ENCODE measurements at regions not wholly inside any gene's neighbourhood (a gene's known extent, or its start where the extent isn't known, plus 50 kb on each side); places are given as distances from the start of the nearest gene placed in this dataset.

DNA sequence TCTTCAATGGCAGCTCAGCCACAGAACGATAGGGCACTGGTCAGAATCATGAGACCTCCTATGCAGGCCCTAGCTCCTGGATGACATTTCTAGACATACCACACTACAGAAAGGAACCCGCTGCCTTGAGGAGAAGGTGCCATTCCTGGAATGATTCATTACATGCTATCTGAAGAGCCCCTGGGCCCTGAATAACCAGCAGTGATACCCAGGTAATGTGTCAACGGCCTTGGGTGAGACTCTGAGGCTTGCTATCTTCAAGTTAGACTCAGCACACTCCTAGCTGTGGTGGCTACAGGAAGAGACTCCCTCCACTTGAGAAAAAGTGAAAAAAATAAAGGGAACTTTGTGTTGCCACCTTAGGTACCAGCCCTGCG lies 161.2 kb upstream of the GRIA4 start:
- H3K27me3 ChIP-seq (ENCODE audit: insufficient read depth, low read depth, low read length): no peaks in the 10 kb centered on the region
- no peak overlapping the region for H3K27ac ChIP-seq (ENCODE audit: low read length)
- no peak overlapping the region for H3K4me3 ChIP-seq (ENCODE audit: low read length)
- peaks cover 10% of the 10 kb centered on the region for H3K9me3 ChIP-seq (ENCODE audit: low read length)
- no peaks in the 10 kb centered on the region for H3K36me3 ChIP-seq (ENCODE audit: insufficient read depth, low read length)
- no peaks in the 10 kb centered on the region for H4K20me1 ChIP-seq (ENCODE audit: insufficient read depth)
- H3K4me2 ChIP-seq (ENCODE audit: low read length): no peak overlapping the region
- no peak overlapping the region for H2AFZ ChIP-seq (ENCODE audit: low read depth, low read length)
- H3K9me2 ChIP-seq (ENCODE audit: insufficient read depth, low read length): no peaks in the 10 kb centered on the region
- TF ChIP-seq SMC3 (conservative IDR thresholded peaks at IDR 0.05; ENCODE audit: poor library complexity) (no peak), RAD21 (conservative IDR thresholded peaks at IDR 0.05) (no peak)
- no peak overlapping the region for H3K9ac ChIP-seq (ENCODE audit: low read length)
- no peaks in the 10 kb centered on the region for H3K79me2 ChIP-seq (replicated peaks; ENCODE audit: insufficient read depth, low read length)
- H3F3A ChIP-seq (ENCODE audit: insufficient read depth, low read length, poor library complexity, severe bottlenecking): no peaks in the 10 kb centered on the region

GRCh38 chr11:105447936-105448702 lies 161.8 kb upstream of the GRIA4 start:
- H4K20me1 ChIP-seq (ENCODE audit: insufficient read depth): no peaks in the 10 kb centered on the region
- peak; percentile 17 for TF ChIP-seq POLR2AphosphoS5 (IDR thresholded peaks at IDR 0.05)
- TF ChIP-seq, protein P1, sequence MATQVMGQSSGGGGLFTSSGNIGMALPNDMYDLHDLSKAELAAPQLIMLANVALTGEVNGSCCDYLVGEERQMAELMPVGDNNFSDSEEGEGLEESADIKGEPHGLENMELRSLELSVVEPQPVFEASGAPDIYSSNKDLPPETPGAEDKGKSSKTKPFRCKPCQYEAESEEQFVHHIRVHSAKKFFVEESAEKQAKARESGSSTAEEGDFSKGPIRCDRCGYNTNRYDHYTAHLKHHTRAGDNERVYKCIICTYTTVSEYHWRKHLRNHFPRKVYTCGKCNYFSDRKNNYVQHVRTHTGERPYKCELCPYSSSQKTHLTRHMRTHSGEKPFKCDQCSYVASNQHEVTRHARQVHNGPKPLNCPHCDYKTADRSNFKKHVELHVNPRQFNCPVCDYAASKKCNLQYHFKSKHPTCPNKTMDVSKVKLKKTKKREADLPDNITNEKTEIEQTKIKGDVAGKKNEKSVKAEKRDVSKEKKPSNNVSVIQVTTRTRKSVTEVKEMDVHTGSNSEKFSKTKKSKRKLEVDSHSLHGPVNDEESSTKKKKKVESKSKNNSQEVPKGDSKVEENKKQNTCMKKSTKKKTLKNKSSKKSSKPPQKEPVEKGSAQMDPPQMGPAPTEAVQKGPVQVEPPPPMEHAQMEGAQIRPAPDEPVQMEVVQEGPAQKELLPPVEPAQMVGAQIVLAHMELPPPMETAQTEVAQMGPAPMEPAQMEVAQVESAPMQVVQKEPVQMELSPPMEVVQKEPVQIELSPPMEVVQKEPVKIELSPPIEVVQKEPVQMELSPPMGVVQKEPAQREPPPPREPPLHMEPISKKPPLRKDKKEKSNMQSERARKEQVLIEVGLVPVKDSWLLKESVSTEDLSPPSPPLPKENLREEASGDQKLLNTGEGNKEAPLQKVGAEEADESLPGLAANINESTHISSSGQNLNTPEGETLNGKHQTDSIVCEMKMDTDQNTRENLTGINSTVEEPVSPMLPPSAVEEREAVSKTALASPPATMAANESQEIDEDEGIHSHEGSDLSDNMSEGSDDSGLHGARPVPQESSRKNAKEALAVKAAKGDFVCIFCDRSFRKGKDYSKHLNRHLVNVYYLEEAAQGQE (IDR thresholded peaks at IDR 0.05; ENCODE audit: borderline replicate concordance): no peak
- H3K4me3 ChIP-seq (ENCODE audit: low read length): no peak overlapping the region
- no peak overlapping the region for H3K9ac ChIP-seq (ENCODE audit: low read length)
- peaks cover 10% of the 10 kb centered on the region for H3K9me3 ChIP-seq (ENCODE audit: low read length)
- no peaks in the 10 kb centered on the region for H3K36me3 ChIP-seq (ENCODE audit: insufficient read depth, low read length)
- H3K27ac ChIP-seq (ENCODE audit: low read length): no peak overlapping the region
- no peak overlapping the region for H3K4me2 ChIP-seq (ENCODE audit: low read length)
- H3F3A ChIP-seq (ENCODE audit: insufficient read depth, low read length, poor library complexity, severe bottlenecking): no peaks in the 10 kb centered on the region
- no peaks in the 10 kb centered on the region for H3K9me2 ChIP-seq (ENCODE audit: insufficient read depth, low read length)
- H3K79me2 ChIP-seq (replicated peaks; ENCODE audit: insufficient read depth, low read length): no peaks in the 10 kb centered on the region
- H2AFZ ChIP-seq (ENCODE audit: low read depth, low read length): no peak overlapping the region
- H3K27me3 ChIP-seq (ENCODE audit: insufficient read depth, low read depth, low read length): no peaks in the 10 kb centered on the region

DNA sequence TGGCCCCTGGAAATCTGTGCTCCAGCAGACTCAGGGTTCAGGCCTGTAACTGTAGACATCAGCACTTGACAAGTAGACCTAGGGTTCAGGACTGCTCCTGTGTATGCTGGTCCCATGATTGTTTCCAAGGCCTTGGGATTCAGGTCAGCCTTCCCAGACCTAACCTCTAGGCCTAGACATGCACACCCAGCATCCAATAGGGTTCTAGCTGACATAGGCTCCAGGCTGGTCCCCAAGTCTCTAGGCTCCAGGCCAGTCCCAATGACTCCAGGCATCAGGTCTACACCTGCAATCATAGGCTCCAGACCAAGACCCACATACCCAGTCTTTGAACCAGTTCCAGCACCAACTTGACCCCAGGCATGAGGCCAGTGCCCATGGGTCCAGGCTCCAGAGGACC lies 166.2 kb upstream of the GRIA4 start:
- no peak overlapping the region for H3K27ac ChIP-seq (ENCODE audit: low read length)
- no peaks in the 10 kb centered on the region for H3K27me3 ChIP-seq (ENCODE audit: insufficient read depth, low read depth, low read length)
- H3K4me3 ChIP-seq (ENCODE audit: low read length): no peak overlapping the region
- H4K20me1 ChIP-seq (ENCODE audit: insufficient read depth): no peaks in the 10 kb centered on the region
- H3K9me2 ChIP-seq (ENCODE audit: insufficient read depth, low read length): no peaks in the 10 kb centered on the region
- H3K36me3 ChIP-seq (ENCODE audit: insufficient read depth, low read length): no peaks in the 10 kb centered on the region
- H3K4me2 ChIP-seq (ENCODE audit: low read length): no peak overlapping the region
- H3K9ac ChIP-seq (ENCODE audit: low read length): no peak overlapping the region
- peaks cover 10% of the 10 kb centered on the region for H3K9me3 ChIP-seq (ENCODE audit: low read length)
- H2AFZ ChIP-seq (ENCODE audit: low read depth, low read length): no peak overlapping the region
- no peaks in the 10 kb centered on the region for H3F3A ChIP-seq (ENCODE audit: insufficient read depth, low read length, poor library complexity, severe bottlenecking)
- no peak for TF ChIP-seq TAF1 (IDR thresholded peaks at IDR 0.05; ENCODE audit: low read depth)
- TF ChIP-seq, protein P2, sequence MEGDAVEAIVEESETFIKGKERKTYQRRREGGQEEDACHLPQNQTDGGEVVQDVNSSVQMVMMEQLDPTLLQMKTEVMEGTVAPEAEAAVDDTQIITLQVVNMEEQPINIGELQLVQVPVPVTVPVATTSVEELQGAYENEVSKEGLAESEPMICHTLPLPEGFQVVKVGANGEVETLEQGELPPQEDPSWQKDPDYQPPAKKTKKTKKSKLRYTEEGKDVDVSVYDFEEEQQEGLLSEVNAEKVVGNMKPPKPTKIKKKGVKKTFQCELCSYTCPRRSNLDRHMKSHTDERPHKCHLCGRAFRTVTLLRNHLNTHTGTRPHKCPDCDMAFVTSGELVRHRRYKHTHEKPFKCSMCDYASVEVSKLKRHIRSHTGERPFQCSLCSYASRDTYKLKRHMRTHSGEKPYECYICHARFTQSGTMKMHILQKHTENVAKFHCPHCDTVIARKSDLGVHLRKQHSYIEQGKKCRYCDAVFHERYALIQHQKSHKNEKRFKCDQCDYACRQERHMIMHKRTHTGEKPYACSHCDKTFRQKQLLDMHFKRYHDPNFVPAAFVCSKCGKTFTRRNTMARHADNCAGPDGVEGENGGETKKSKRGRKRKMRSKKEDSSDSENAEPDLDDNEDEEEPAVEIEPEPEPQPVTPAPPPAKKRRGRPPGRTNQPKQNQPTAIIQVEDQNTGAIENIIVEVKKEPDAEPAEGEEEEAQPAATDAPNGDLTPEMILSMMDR (IDR thresholded peaks at IDR 0.05; ENCODE audit: poor library complexity, severe bottlenecking): no peak
- TF ChIP-seq RAD21 (conservative IDR thresholded peaks at IDR 0.05): no peak
- TF ChIP-seq MXI1 (conservative IDR thresholded peaks at IDR 0.05; ENCODE audit: poor library complexity, severe bottlenecking): no peak
- no peak for TF ChIP-seq EZH2 (IDR thresholded peaks at IDR 0.05; ENCODE audit: borderline replicate concordance, insufficient read depth, low read length, poor library complexity, severe bottlenecking)
- TF ChIP-seq POLR2AphosphoS5 (IDR thresholded peaks at IDR 0.05): no peak
- TF ChIP-seq EP300 (conservative IDR thresholded peaks at IDR 0.05; ENCODE audit: poor library complexity, severe bottlenecking): no peak
- no peaks in the 10 kb centered on the region for H3K79me2 ChIP-seq (replicated peaks; ENCODE audit: insufficient read depth, low read length)
